Gastrocnemius medialis (tissue), 4 donors: ENCODE measurements at regions not wholly inside any gene's neighbourhood (a gene's known extent, or its start where the extent isn't known, plus 50 kb on each side); places are given as distances from the start of the nearest gene placed in this dataset.

Experiments used
- ATAC-seq, 2 donors: fragments of 150-250 bp; one replicate each; pipeline ENCODE4 v1.9.1; 2016
- DNase-seq, 2 donors: peaks; one replicate each; pipeline ENCODE4 v3.0.0-alpha.2; 2019
- H3K27ac ChIP-seq, 4 donors: fragments of 200-600 bp; sonication (generic); 1 replicate in 1 of 4; 2 replicates in 3 of 4; pipeline ENCODE4 v1.5.1; 2016 to 2018; ENCODE audit warnings: mild to moderate bottlenecking in 2 of 4, moderate library complexity in 1 of 4
- H3K27me3 ChIP-seq, 3 donors: fragments of 200-600 bp; sonication (generic) in 2 of 3; 1 replicate in 1 of 3; 2 replicates in 2 of 3; pipeline versions ENCODE4 v1.5.1 to v1.6.0; 2016 to 2019; ENCODE audit warnings: mild to moderate bottlenecking in 1 of 3, moderate library complexity in 1 of 3
- H3K36me3 ChIP-seq, 2 donors: fragments of 200-600 bp; sonication (generic) in 1 of 2; one replicate each; pipeline ENCODE4 v1.5.1; 2017 to 2018
- H3K4me1 ChIP-seq, 2 donors: fragments of 200-600 bp; sonication (generic) in 1 of 2; one replicate each; pipeline ENCODE4 v1.5.1; 2016 to 2017; ENCODE audit warnings: mild to moderate bottlenecking in 2 of 2
- H3K4me3 ChIP-seq, 4 donors: fragments of 200-600 bp; sonication (generic) in 3 of 4; 1 replicate in 1 of 4; 2 replicates in 3 of 4; pipeline ENCODE4 v1.5.1; 2016 to 2019; ENCODE audit warnings: mild to moderate bottlenecking in 2 of 4
- H3K9me3 ChIP-seq, 3 donors: fragments of 200-600 bp; sonication (generic) in 2 of 3; 1 replicate in 1 of 3; 2 replicates in 2 of 3; pipeline ENCODE4 v1.5.1; 2016 to 2019
- CTCF ChIP-seq, 5 experiments: fragments of 450-650 bp in 3 of 5; fragments of 200-600 bp in 2 of 5; sonication (generic) in 2 of 5; IDR thresholded peaks in 4 of 5; conservative IDR thresholded peaks in 1 of 5; 1 replicate in 4 of 5; 2 replicates in 1 of 5; pipeline ENCODE4 v1.5.1; 2016 to 2019; ENCODE audit warnings: antibody characterized with exemption in 5 of 5, mild to moderate bottlenecking in 3 of 5, moderate library complexity in 3 of 5
- POLR2A ChIP-seq, 2 donors: fragments of 450-650 bp; IDR thresholded peaks; one replicate each; pipeline ENCODE4 v1.6.1; 2017; ENCODE audit warnings: antibody characterized with exemption in 2 of 2, mild to moderate bottlenecking in 2 of 2, moderate library complexity in 2 of 2
- in situ Hi-C, 4 donors: fragments of 200-750 bp; cut with MboI; loops; one replicate each; pipeline versions ENCODE4 v1.15.0 to v1.8.0; 2017; ENCODE audit warnings: low sequenced_read_pairs in 4 of 4
- intact Hi-C: fragments of 100-400 bp; cut with DNase I; formaldehyde crosslinking; loops from one replicate; pipeline ENCODE4 v1.15.1; 2023; ENCODE audit warnings: low total_unique reads

- intact Hi-C loops = no loop called here
- H3K4me1 ChIP-seq = no peaks in the 10 kb centered on the region
- ATAC-seq (no peak), DNase-seq (no peak)
- in situ Hi-C loops = no loop called here
- no peak overlapping the region for H3K27ac ChIP-seq
- H3K36me3 ChIP-seq = no peaks in the 10 kb centered on the region
- H3K27me3 ChIP-seq = no peaks in the 10 kb centered on the region
- TF ChIP-seq CTCF (IDR thresholded peaks at IDR 0.05 in 4 of 5, conservative IDR thresholded peaks at IDR 0.05 in 1 of 5) = no peak
- no peak for TF ChIP-seq POLR2A (IDR thresholded peaks at IDR 0.05)
- no peaks in the 10 kb centered on the region for H3K9me3 ChIP-seq
- H3K4me3 ChIP-seq = no peak overlapping the region
Observed at GRCh38 chr5:96288845-96289185, 144.2 kb downstream of the PCSK1 start.

GRCh38 chr5:96288166-96288844, 144.7 kb downstream of the PCSK1 start:
- H3K27me3 ChIP-seq = no peaks in the 10 kb centered on the region
- H3K27ac ChIP-seq = no peak overlapping the region
- H3K4me1 ChIP-seq = no peaks in the 10 kb centered on the region

GRCh38 chr5:96287136-96287535, 145.9 kb downstream of the PCSK1 start:
- no peak for TF ChIP-seq CTCF (IDR thresholded peaks at IDR 0.05 in 4 of 5, conservative IDR thresholded peaks at IDR 0.05 in 1 of 5)
- TF ChIP-seq POLR2A (IDR thresholded peaks at IDR 0.05) = no peak
- Histone ChIP-seq H3K27ac (no peak overlapping the region), H3K4me1 (no peaks in the 10 kb centered on the region), H3K9me3 (no peaks in the 10 kb centered on the region), H3K36me3 (no peaks in the 10 kb centered on the region), H3K27me3 (no peaks in the 10 kb centered on the region), H3K4me3 (no peak overlapping the region)
- in situ Hi-C loops (no loop called here), intact Hi-C loops (no loop called here)
- ATAC-seq (no peak), DNase-seq (no peak)

More at GRCh38 chr5:96288166-96288844, 144.7 kb downstream of the PCSK1 start:
- TF ChIP-seq CTCF (IDR thresholded peaks at IDR 0.05 in 4 of 5, conservative IDR thresholded peaks at IDR 0.05 in 1 of 5) (no peak), POLR2A (IDR thresholded peaks at IDR 0.05) (no peak)
- in situ Hi-C loops = no loop called here
- ATAC-seq = peak; percentile 42 to 58
- intact Hi-C loops = no loop called here
- DNase-seq = no peak
- Histone ChIP-seq H3K9me3 (no peaks in the 10 kb centered on the region), H3K36me3 (no peaks in the 10 kb centered on the region), H3K4me3 (no peak overlapping the region)

- no peak for ATAC-seq
- no peaks in the 10 kb centered on the region for H3K36me3 ChIP-seq
- H3K27ac ChIP-seq = no peak overlapping the region
- H3K4me3 ChIP-seq = no peak overlapping the region
- no peaks in the 10 kb centered on the region for H3K9me3 ChIP-seq
- intact Hi-C loops (no loop called here), in situ Hi-C loops (no loop called here)
- no peak for DNase-seq
- H3K4me1 ChIP-seq = no peaks in the 10 kb centered on the region
- no peaks in the 10 kb centered on the region for H3K27me3 ChIP-seq
- TF ChIP-seq POLR2A (IDR thresholded peaks at IDR 0.05) = no peak
- TF ChIP-seq CTCF (IDR thresholded peaks at IDR 0.05 in 4 of 5, conservative IDR thresholded peaks at IDR 0.05 in 1 of 5) = no peak
Observed at GRCh38 chr5:96285823-96286222, 147.2 kb downstream of the PCSK1 start.
